OCI-LY3 (cell line): ENCODE measurements at regions not wholly inside any gene's neighbourhood (a gene's known extent, or its start where the extent isn't known, plus 50 kb on each side); places are given as distances from the start of the nearest gene placed in this dataset.

ENCODE experiments used
- H2AFZ ChIP-seq: fragments of 200-600, 300-600 bp; shearing (Covaris generic); 2 replicates; pipeline ENCODE4 v1.6.0; 2014; ENCODE audit warnings: antibody characterized with exemption, low read depth, low read length
- H3K27ac ChIP-seq: fragments of 200-600, 300-600 bp; sonication (generic); 2 replicates; pipeline ENCODE4 v1.5.1; 2014; ENCODE audit warnings: mild to moderate bottlenecking, low read length, moderate library complexity, mixed read lengths
- H3K27me3 ChIP-seq: fragments of 200-600, 300-600 bp; sonication (generic); 2 replicates; pipeline ENCODE4 v1.6.1; 2014; ENCODE audit warnings: low read depth, low read length, mixed read lengths
- H3K36me3 ChIP-seq: fragments of 200-600, 300-600 bp; sonication (generic); replicated peaks from 2 replicates; pipeline ENCODE3; 2014; ENCODE audit warnings: low read depth, low read length, mixed read lengths
- H3K4me1 ChIP-seq: fragments of 300-600, 200-600 bp; sonication (generic); 2 replicates; pipeline ENCODE4 v1.6.1; 2014; ENCODE audit warnings: low read length, mixed read lengths
- H3K4me2 ChIP-seq: fragments of 200-600, 300-600 bp; sonication (generic); 2 replicates; pipeline ENCODE4 v1.6.1; 2014; ENCODE audit warnings: low read length, mixed read lengths
- H3K4me3 ChIP-seq: fragments of 300-600, 200-600 bp; sonication (generic); 2 replicates; pipeline ENCODE4 v1.5.1; 2014; ENCODE audit warnings: antibody characterized with exemption, mild to moderate bottlenecking, low read length, moderate library complexity
- H3K79me2 ChIP-seq: fragments of 300-600, 200-600 bp; shearing (Covaris generic); 2 replicates; pipeline ENCODE4 v1.6.1; 2014; ENCODE audit warnings: mild to moderate bottlenecking, low read length, mixed read lengths
- H3K9ac ChIP-seq: fragments of 300-600, 200-600 bp; shearing (Covaris generic); 2 replicates; pipeline ENCODE4 v1.6.0; 2014; ENCODE audit warnings: mild to moderate bottlenecking, low read length, moderate library complexity
- H3K9me3 ChIP-seq: fragments of 200-600, 300-600 bp; shearing (Covaris generic); 2 replicates; pipeline ENCODE4 v1.6.1; 2014; ENCODE audit warnings: low read length, mixed read lengths; ENCODE audit not compliant: insufficient read depth
- H4K20me1 ChIP-seq: fragments of 200-600, 300-600 bp; sonication (generic); 2 replicates; pipeline ENCODE4 v1.6.1; 2016; ENCODE audit warnings: low read length, mixed read lengths; ENCODE audit not compliant: insufficient read depth
- CTCF ChIP-seq: fragments of 200-600, 300-600 bp; sonication (generic); IDR thresholded peaks from 2 replicates; pipeline ENCODE4 v1.5.1; 2014; ENCODE audit warnings: antibody characterized with exemption, low read length, low read depth
- EZH2phosphoT487 ChIP-seq: fragments of 200-600 bp; shearing (Covaris generic); IDR thresholded peaks from 2 replicates; pipeline ENCODE4 v1.6.1; 2018; ENCODE audit warnings: antibody characterized with exemption, mixed run types, low read depth

GRCh38 chr5:9787861-9788600 lies 157.9 kb upstream of the TAS2R1 start:
- Histone ChIP-seq H3K79me2 (no peaks in the 10 kb centered on the region), H4K20me1 (no peaks in the 10 kb centered on the region), H3K36me3 (no peaks in the 10 kb centered on the region), H3K27ac (no peak overlapping the region), H3K4me1 (no peaks in the 10 kb centered on the region), H3K4me2 (no peak overlapping the region), H3K9me3 (no peaks in the 10 kb centered on the region), H3K9ac (no peak overlapping the region), H2AFZ (no peak overlapping the region), H3K4me3 (no peak overlapping the region), H3K27me3 (no peaks in the 10 kb centered on the region)
- TF ChIP-seq CTCF = no peak
- no peak for TF ChIP-seq EZH2phosphoT487

GRCh38 chr5:9786380-9787360 lies 156.5 kb upstream of the TAS2R1 start:
- Histone ChIP-seq H3K9ac (no peak overlapping the region), H3K4me3 (no peak overlapping the region), H2AFZ (no peak overlapping the region), H4K20me1 (no peaks in the 10 kb centered on the region), H3K27me3 (no peaks in the 10 kb centered on the region), H3K27ac (no peak overlapping the region), H3K9me3 (no peaks in the 10 kb centered on the region), H3K4me1 (no peaks in the 10 kb centered on the region), H3K4me2 (no peak overlapping the region), H3K79me2 (no peaks in the 10 kb centered on the region), H3K36me3 (no peaks in the 10 kb centered on the region)
- TF ChIP-seq EZH2phosphoT487 (no peak), CTCF (no peak)

- Histone ChIP-seq H3K27ac (no peak overlapping the region), H3K9me3 (no peaks in the 10 kb centered on the region), H3K4me3 (no peak overlapping the region), H2AFZ (no peak overlapping the region), H4K20me1 (no peaks in the 10 kb centered on the region), H3K79me2 (no peaks in the 10 kb centered on the region), H3K9ac (no peak overlapping the region), H3K4me1 (no peaks in the 10 kb centered on the region), H3K4me2 (no peak overlapping the region), H3K27me3 (no peaks in the 10 kb centered on the region), H3K36me3 (no peaks in the 10 kb centered on the region)
- no peak for TF ChIP-seq EZH2phosphoT487
These were observed 155.6 kb upstream of the TAS2R1 start for GRCh38 chr5:9785751-9786150.

- Histone ChIP-seq H3K4me3 (no peak overlapping the region), H4K20me1 (no peaks in the 10 kb centered on the region), H3K9me3 (no peaks in the 10 kb centered on the region), H3K27me3 (no peaks in the 10 kb centered on the region), H3K36me3 (no peaks in the 10 kb centered on the region), H3K9ac (no peak overlapping the region), H3K4me2 (no peak overlapping the region), H3K79me2 (no peaks in the 10 kb centered on the region), H3K27ac (no peak overlapping the region), H2AFZ (no peak overlapping the region), H3K4me1 (no peaks in the 10 kb centered on the region)
- TF ChIP-seq EZH2phosphoT487 (no peak), CTCF (no peak)
These were observed 154.1 kb upstream of the TAS2R1 start for GRCh38 chr5:9784231-9784630.
